ENCODE measurements at regions not wholly inside any gene's neighbourhood (a gene's known extent, or its start where the extent isn't known, plus 50 kb on each side); places are given as distances from the start of the nearest gene placed in this dataset.

GRCh38 chr9:118318770-118319431 lies 614.7 kb downstream of the TLR4 start:
- no peak for DNase-seq

DNA sequence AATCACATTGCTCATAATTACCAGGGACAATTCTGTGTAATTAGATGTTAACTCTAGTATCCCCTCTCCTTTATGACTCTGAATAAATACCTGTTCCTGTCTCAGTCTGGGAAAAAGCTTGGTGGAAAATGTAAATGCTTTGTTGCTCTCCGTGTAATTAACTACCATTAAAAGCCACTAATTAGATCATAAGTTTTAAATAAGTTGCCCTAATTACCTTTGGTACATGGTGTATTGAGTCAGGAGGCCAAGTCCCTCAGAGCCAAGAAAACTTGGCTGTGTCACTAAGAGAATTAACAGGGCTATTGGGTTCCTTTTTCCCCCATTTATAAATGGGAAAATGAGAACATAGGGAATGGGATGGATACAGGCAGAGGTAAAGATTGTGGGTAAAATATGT lies 617.6 kb downstream of the TLR4 start:
- no peak for DNase-seq

GRCh38 chr9:118324706-118325105 lies 620.5 kb downstream of the TLR4 start:
- DNase-seq, result no peak

DNA sequence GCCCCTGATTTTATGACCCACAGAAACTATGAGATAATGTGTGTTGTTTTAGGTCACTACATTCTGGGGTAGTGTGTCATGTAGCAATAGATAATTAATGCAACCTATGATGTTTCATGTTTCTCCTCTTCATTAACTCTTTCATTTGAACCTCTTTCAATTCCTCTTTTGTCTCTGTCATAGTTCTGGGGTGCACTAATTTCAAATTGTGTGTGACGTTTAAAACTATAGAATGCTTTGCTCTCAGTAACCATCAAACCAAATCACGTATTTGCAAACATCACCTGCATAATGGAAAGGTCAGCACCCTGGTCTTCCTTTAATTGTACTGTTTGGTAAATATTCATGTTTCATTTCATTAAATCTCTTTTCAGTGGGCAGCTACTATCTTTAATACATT lies 621.6 kb downstream of the TLR4 start:
- DNase-seq, result no peak

- DNase-seq, result no peak
Measured at GRCh38 chr9:118326326-118326725, 622.1 kb downstream of the TLR4 start.

GRCh38 chr9:118330191-118330986 lies 626.2 kb downstream of the TLR4 start:
- no peak for DNase-seq

- no peak for DNase-seq
Measured at GRCh38 chr9:118331622-118332045, 627.4 kb downstream of the TLR4 start.

DNA sequence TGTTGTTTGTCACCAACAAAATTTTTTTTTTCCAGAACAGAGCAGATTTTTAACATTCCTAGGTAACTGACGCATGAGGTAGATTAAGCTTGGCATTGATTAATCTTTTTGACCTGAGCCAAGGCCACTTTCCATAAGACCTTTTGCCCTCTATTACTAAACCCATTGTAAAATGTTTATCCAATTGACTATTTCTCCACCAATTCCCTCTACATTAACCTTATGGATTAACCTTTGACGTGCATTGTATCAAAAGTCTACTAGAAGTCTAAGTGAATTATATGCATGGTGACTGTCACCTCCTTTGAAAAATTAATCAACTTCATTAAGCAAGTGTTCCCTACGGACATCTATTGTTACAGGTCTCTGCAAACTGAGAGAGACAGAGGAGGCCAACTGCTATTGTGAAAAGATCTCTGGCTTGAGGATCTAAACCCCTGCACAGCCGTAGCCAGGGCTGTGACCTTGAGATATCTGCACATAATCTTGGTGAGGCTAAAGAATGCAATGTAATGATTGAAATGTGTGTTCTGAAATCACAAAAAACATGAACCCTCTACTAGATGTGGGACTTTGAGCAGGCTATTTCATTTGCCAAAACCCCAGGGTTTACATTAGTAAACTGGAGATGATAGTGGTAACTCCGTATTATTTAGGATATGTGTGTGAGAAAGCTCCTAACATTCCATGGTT lies 632.2 kb downstream of the TLR4 start:
- no peak for DNase-seq

- DNase-seq, result no peak
Measured at GRCh38 chr9:118336943-118337330, 632.7 kb downstream of the TLR4 start.

- no peak for DNase-seq
Measured at GRCh38 chr9:118360036-118360435, 655.8 kb downstream of the TLR4 start.

DNA sequence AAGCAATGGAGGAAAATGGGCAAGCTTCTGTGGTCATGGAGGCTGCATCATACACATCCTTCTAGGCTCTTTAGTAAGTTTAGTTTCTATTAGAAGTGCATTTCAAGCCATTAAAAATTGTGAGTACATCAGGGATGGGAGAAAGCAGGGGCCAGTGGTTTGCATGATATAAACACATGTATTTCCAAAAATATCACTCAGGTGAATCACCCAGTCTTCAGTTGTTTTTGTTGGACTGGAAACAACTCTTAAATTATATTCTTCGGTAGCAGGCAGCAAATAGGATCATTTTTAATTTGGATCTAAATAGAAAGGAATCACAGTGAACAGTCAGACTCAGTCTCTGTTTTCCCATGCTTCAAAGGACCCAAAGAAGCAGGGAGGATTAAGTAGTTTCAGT lies 657.9 kb downstream of the TLR4 start:
- DNase-seq, result no peak

- no peak for DNase-seq
Measured at GRCh38 chr9:118362596-118362995, 658.4 kb downstream of the TLR4 start.

- no peak for DNase-seq
Measured at GRCh38 chr9:118364266-118365106, 660.3 kb downstream of the TLR4 start.

DNA sequence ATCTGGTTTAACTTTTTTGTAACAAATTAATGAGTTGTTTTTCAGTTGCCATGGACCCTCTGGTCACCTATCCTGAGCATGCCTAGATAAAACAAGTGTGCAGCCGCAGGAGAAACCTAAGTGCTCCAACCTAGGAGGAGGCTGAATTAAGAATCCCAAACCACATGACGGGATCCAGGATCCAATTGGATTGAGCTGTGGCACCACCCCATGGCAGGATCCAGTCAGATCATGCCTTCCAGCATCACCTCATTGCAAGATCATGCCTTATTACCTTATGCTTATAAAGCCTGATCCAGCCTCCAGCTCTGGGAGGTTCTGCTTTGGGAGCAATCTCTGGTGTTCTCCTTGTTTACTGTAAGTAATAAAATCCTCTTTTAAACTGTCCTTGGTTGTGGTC lies 662.0 kb downstream of the TLR4 start:
- no peak for DNase-seq

- no peak for DNase-seq
Measured at GRCh38 chr9:118367383-118367782, 663.2 kb downstream of the TLR4 start.

GRCh38 chr9:118384531-118385100 lies 680.4 kb downstream of the TLR4 start:
- DNase-seq, result no peak

DNA sequence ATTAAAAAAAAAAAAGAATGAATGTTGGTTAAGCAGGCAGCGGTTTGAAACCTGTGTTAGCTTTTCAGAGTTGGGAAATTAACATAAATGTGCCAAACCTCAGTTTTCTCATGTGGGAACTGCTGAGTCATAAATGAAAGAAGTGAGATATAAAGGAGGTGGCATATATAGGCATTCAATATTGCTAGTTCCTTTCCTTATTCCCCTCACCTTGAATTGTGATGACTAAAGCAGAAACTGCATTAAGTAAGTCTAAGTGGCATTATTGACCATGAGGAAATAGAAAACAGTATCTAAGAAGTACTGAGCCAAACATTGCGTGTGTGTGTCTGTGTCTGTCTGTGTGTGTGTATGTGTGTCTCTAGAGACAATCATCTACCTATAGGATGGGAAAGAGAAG lies 691.2 kb downstream of the TLR4 start:
- DNase-seq, result no peak

GRCh38 chr9:118401546-118401945 lies 697.3 kb downstream of the TLR4 start:
- DNase-seq, result no peak

DNA sequence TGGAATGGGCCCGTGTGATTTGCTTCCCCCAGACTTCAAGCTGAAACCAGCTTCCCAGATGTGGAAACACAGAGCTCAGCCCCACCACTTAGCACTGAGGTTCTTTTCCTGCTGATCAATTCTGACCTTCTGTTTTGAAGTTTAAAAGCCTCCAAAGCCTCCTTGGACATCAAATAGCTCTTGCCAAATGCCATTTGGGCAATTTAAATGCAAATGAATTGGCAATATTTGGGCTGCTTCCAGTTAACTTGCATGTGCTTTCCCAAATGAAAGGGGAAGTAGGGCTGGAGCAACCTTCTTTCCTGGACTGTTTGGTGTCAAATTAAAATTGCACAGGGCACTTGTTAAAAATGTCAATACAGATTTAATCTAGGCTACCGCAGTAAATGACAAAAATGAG lies 710.5 kb downstream of the TLR4 start:
- no peak for DNase-seq

DNA sequence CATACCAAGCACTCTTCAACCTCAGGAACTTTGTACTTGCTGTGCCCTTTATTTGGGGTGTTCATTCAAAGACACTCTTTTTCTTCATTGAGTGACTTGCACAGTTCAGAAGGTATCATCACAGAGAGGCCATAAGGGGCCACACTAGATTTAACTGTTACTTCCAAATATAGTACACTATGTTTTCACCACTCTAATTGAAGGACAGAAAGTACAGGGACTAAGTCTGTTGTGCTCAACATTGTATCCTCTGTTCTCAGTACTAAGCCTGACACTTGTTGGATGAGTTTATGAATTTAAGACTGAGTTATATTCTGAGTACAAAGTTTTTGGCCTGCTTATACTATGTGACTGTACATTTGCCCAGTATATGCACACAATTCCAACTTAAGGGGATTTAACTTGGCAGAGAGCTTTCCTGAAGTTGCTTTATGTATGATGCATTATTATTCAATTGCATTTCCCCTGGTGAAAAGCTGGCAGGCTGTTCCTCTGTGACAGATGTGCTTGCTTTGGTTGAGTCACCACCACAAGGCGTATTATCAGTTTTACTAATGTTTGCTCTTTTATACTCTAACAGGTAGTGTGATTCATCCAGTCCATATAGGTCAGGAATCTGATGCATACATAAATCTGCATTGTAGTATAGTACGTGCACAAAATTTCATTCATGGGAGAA lies 714.8 kb downstream of the TLR4 start:
- DNase-seq, result no peak

GRCh38 chr9:118419676-118420075 lies 715.5 kb downstream of the TLR4 start:
- no peak for DNase-seq

DNA sequence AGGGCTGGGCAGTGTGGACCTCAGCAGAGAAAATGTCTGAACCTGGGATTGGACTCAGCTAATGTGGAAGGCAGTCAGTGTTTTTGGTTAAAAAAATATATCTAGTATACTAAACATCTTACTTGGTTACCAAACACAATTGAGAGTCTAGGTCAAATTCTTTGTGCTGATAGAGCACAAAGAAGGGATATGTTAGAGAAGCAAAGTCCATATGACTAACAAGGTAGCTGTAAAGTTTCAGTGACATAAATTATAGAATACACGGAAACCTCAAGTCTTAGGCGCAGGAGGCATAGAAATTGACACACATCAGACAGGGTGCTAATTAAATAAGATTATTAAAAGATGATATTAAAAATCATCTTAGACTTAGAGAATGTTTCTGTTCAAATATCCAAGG lies 718.3 kb downstream of the TLR4 start:
- no peak for DNase-seq
